HepG2 (cell line): ENCODE measurements at regions not wholly inside any gene's neighbourhood (a gene's known extent, or its start where the extent isn't known, plus 50 kb on each side); places are given as distances from the start of the nearest gene placed in this dataset.

Experiments used
- ATAC-seq: fragments of 200-7000 bp; cut with Tn5 transposase; 3 replicates; pipeline ENCODE4 v1.9.1; 2020; ENCODE audit warnings: mild to moderate bottlenecking, moderate library complexity
- BruUV-seq: library from RNA; stranded (reverse); fragments of 400-500 nt; replicated peaks from 2 replicates; lab custom pipeline; 2021; lab: Mats Ljungman, UMichigan
- CTCF ChIA-PET: fragments of 300-600 bp; formaldehyde crosslinking; extraction: SDS; loops from one replicate; lab custom pipeline; 2021; ENCODE audit warnings: low total read pairs, inconsistent platforms, low intra/inter-chr PET ratio; lab: Yijun Ruan, JAX
- POLR2A ChIA-PET: fragments of 350-600 bp; sonication (Branson Sonifier 250); formaldehyde crosslinking; loops from one replicate; lab custom pipeline; 2020; ENCODE audit warnings: antibody characterized with exemption, inconsistent platforms; lab: Yijun Ruan, JAX
- DNase-seq: peaks from one replicate; pipeline ENCODE4 v3.0.0-alpha.2; 2015; ENCODE audit warnings: low spot score
- FAIRE-seq: peaks from 3 replicates; lab custom pipeline; 2011; peaks lifted over from hg19 to GRCh38; lab: Jason Lieb, UNC
- H2AFZ ChIP-seq: one replicate; pipeline ENCODE4 v1.6.1; 2011; ENCODE audit warnings: low read length, inconsistent platforms
- H3K27ac ChIP-seq: fragments of 300-600 bp; 3 replicates; pipeline ENCODE4 v1.8.0; 2011; ENCODE audit warnings: mixed run types, mild to moderate bottlenecking, mixed read lengths, low read length, inconsistent platforms; ENCODE audit not compliant: insufficient read depth; ENCODE audit errors: extremely low read length
- H3K27me3 ChIP-seq, 2 experiments: fragments of 200-600 bp in 1 of 2; 2 replicates in 1 of 2; 3 replicates in 1 of 2; pipeline versions ENCODE4 v1.6.0 to v1.8.0; 2011; ENCODE audit warnings: low read length in 2 of 2, mild to moderate bottlenecking in 2 of 2, moderate library complexity in 2 of 2, inconsistent platforms in 1 of 2; ENCODE audit not compliant: insufficient read depth in 2 of 2, control insufficient read depth in 1 of 2
- H3K36me3 ChIP-seq, 2 experiments: fragments of 200-600 bp in 1 of 2; replicated peaks in 1 of 2; 2 replicates in 1 of 2; 3 replicates in 1 of 2; pipeline versions ENCODE4 v1.5.1 to v1.8.0; 2011; ENCODE audit warnings: low read length in 2 of 2, inconsistent platforms in 1 of 2; ENCODE audit not compliant: insufficient read depth in 2 of 2, control insufficient read depth in 1 of 2
- H3K4me1 ChIP-seq: 2 replicates; pipeline ENCODE4 v1.5.1; 2012; ENCODE audit warnings: low read length, inconsistent platforms; ENCODE audit not compliant: insufficient read depth
- H3K4me2 ChIP-seq: 2 replicates; pipeline ENCODE4 v1.6.0; 2011; ENCODE audit warnings: low read depth, low read length, inconsistent platforms
- H3K4me3 ChIP-seq, 3 experiments: fragments of 200-600 bp in 1 of 3; sonication (generic), shearing (Covaris generic) in 1 of 3; replicated peaks in 1 of 3; 2 replicates each; pipeline ENCODE4 v1.5.1; 2011 to 2016; ENCODE audit warnings: low read length in 3 of 3, inconsistent platforms in 2 of 3, low read depth in 2 of 3, mild to moderate bottlenecking in 2 of 3, control low read depth in 1 of 3, mixed read lengths in 1 of 3; ENCODE audit not compliant: insufficient read depth in 1 of 3
- H3K79me2 ChIP-seq: one replicate; pipeline ENCODE4 v1.6.1; 2011; ENCODE audit warnings: low read length, inconsistent platforms; ENCODE audit not compliant: insufficient read depth
- H3K9ac ChIP-seq: 2 replicates; pipeline ENCODE4 v1.6.0; 2011; ENCODE audit warnings: mild to moderate bottlenecking, low read depth, low read length, inconsistent platforms; ENCODE audit not compliant: insufficient read depth
- H3K9me3 ChIP-seq: 2 replicates; pipeline ENCODE4 v1.5.1; 2012; ENCODE audit warnings: mild to moderate bottlenecking, low read length
- H4K20me1 ChIP-seq: 2 replicates; pipeline ENCODE4 v1.6.0; 2011; ENCODE audit warnings: inconsistent platforms, mild to moderate bottlenecking, low read length, moderate library complexity; ENCODE audit not compliant: insufficient read depth
- BCL3 ChIP-seq: sonication (generic); formaldehyde crosslinking; IDR thresholded peaks from 2 replicates; pipeline ENCODE4 v1.5.1; 2020; ENCODE audit warnings: mild to moderate bottlenecking, missing genetic modification reagents, moderate library complexity
- DR1 ChIP-seq: sonication (generic); formaldehyde crosslinking; IDR thresholded peaks from 2 replicates; pipeline ENCODE4 v1.8.0; 2021; ENCODE audit warnings: mild to moderate bottlenecking, missing genetic modification reagents, inconsistent platforms
- GZF1 ChIP-seq: sonication (generic); formaldehyde crosslinking; IDR thresholded peaks from 2 replicates; pipeline ENCODE4 v1.5.1; 2020; ENCODE audit warnings: mild to moderate bottlenecking, missing genetic modification reagents
- KDM3A ChIP-seq: IDR thresholded peaks from 2 replicates; pipeline ENCODE4 v1.6.1; 2018; ENCODE audit warnings: low read depth, missing compliant biosample characterization
- MAF1 ChIP-seq: sonication (generic); formaldehyde crosslinking; IDR thresholded peaks from 2 replicates; pipeline ENCODE4 v1.5.0; 2020; ENCODE audit warnings: missing genetic modification reagents, borderline replicate concordance
- NR0B2 ChIP-seq: sonication (generic); formaldehyde crosslinking; IDR thresholded peaks from 2 replicates; pipeline ENCODE4 v1.4.0; 2020; ENCODE audit warnings: mild to moderate bottlenecking, missing genetic modification reagents
- STAT5B ChIP-seq: sonication (generic); formaldehyde crosslinking; IDR thresholded peaks from 2 replicates; pipeline ENCODE4 v1.4.0; 2020; ENCODE audit warnings: missing genetic modification reagents
- ZBTB20 ChIP-seq: sonication (generic); formaldehyde crosslinking; IDR thresholded peaks from 2 replicates; pipeline ENCODE4 v1.8.1; 2023; ENCODE audit warnings: missing genetic modification reagents, low read depth, mild to moderate bottlenecking, borderline replicate concordance
- ZBTB44 ChIP-seq: sonication (generic); formaldehyde crosslinking; IDR thresholded peaks from 2 replicates; pipeline ENCODE4 v1.4.0; 2020; ENCODE audit warnings: missing genetic modification reagents
- ZKSCAN1 ChIP-seq: fragments of 150-350 bp; IDR thresholded peaks from 2 replicates; pipeline ENCODE4 v1.6.1; 2014; ENCODE audit warnings: low read length
- ZNF34 ChIP-seq: sonication (generic); formaldehyde crosslinking; IDR thresholded peaks from 2 replicates; pipeline ENCODE4 v1.4.0; 2020; ENCODE audit warnings: mild to moderate bottlenecking, missing genetic modification reagents, borderline replicate concordance
- ZNF572 ChIP-seq: sonication (generic); formaldehyde crosslinking; IDR thresholded peaks from 2 replicates; pipeline ENCODE4 v1.5.1; 2020; ENCODE audit warnings: mild to moderate bottlenecking, missing genetic modification reagents
- ZNF773 ChIP-seq: sonication (generic); formaldehyde crosslinking; IDR thresholded peaks from 2 replicates; pipeline ENCODE4 v1.4.0; 2020; ENCODE audit warnings: missing genetic modification reagents, borderline replicate concordance
- WGBS: methylation state at CpG from one replicate; pipeline ENCODE4 v1.1.6; 2017; ENCODE audit warnings: low lambda C conversion rate; 5-methylcytosine and 5-hydroxymethylcytosine counted together
- in situ Hi-C: cut with HindIII; loops from 2 replicates; pipeline ENCODE4 v1.10.0; 2017; ENCODE audit warnings: low pct_unique_long_range_greater_than_20kb; ENCODE audit not compliant: extremely low pct_ligation_motif_present
- intact Hi-C: fragments of 100-400 bp; cut with micrococcal nuclease; formaldehyde crosslinking; loops from one replicate; pipeline ENCODE4 v1.10.0; 2022; ENCODE audit not compliant: unreplicated experiment

- Histone ChIP-seq H3K36me3 (no peaks in the 10 kb centered on the region), H3K27ac (no peak overlapping the region), H3K9ac (no peak overlapping the region), H2AFZ (no peak overlapping the region), H4K20me1 (no peaks in the 10 kb centered on the region), H3K4me1 (no peaks in the 10 kb centered on the region), H3K27me3 (no peaks in the 10 kb centered on the region), H3K4me2 (no peak overlapping the region), H3K9me3 (no peaks in the 10 kb centered on the region), H3K79me2 (no peaks in the 10 kb centered on the region), H3K4me3 (no peak overlapping the region)
- in situ Hi-C loops (no loop called here), intact Hi-C loops (no loop called here)
- TF ChIP-seq ZNF572: no peak
- TF ChIP-seq ZNF773 (CRISPR knock-in tag): no peak
- no peak for TF ChIP-seq GZF1 (CRISPR knock-in tag)
- DNase-seq (no peak), ATAC-seq (no peak), FAIRE-seq (no peak)
- BruUV-seq: no TSS peak
- ChIA-PET POLR2A (no interaction called here), CTCF (no interaction called here)
- WGBS: 0% methylated on average over 2 of the region's 2 CpGs
These were observed 277.7 kb upstream of the KCNH8 start for GRCh38 chr3:18870642-18871041.

- no peak for ATAC-seq
- H3K4me2 ChIP-seq: no peak overlapping the region
- in situ Hi-C loops (no loop called here), intact Hi-C loops (no loop called here)
- H4K20me1 ChIP-seq: no peaks in the 10 kb centered on the region
- H3K27ac ChIP-seq: no peak overlapping the region
- BruUV-seq: no TSS peak
- WGBS: 50% methylated on average over 1 of the region's 1 CpG
- no peak for DNase-seq
- no peaks in the 10 kb centered on the region for H3K79me2 ChIP-seq
- POLR2A ChIA-PET: no interaction called here
- H3K36me3 ChIP-seq: no peaks in the 10 kb centered on the region
- H3K4me3 ChIP-seq: no peak overlapping the region
- no peak for FAIRE-seq
- no peaks in the 10 kb centered on the region for H3K4me1 ChIP-seq
- H3K27me3 ChIP-seq: no peaks in the 10 kb centered on the region
- H3K9me3 ChIP-seq: no peaks in the 10 kb centered on the region
- CTCF ChIA-PET: no interaction called here
- no peak overlapping the region for H3K9ac ChIP-seq
- no peak overlapping the region for H2AFZ ChIP-seq
- no peak for TF ChIP-seq KDM3A (CRISPR knock-in tag)
- TF ChIP-seq ZNF34: no peak
- no peak for TF ChIP-seq ZBTB20
- TF ChIP-seq DR1 (CRISPR knock-in tag): no peak
- TF ChIP-seq ZBTB44 (CRISPR knock-in tag): no peak
- no peak for TF ChIP-seq ZKSCAN1
- TF ChIP-seq STAT5B (CRISPR knock-in tag): no peak
- TF ChIP-seq NR0B2 (CRISPR knock-in tag): no peak
- no peak for TF ChIP-seq MAF1
- TF ChIP-seq BCL3 (CRISPR knock-in tag): no peak
These were observed 278.2 kb upstream of the KCNH8 start for GRCh38 chr3:18870074-18870640.
